Activated gamma-delta T cell (primary cell): ENCODE measurements at regions not wholly inside any gene's neighbourhood (a gene's known extent, or its start where the extent isn't known, plus 50 kb on each side); places are given as distances from the start of the nearest gene placed in this dataset.
"Not testable (repeated sequence)": the region's sequence is repeated elsewhere in the genome, so short reads cannot be mapped to it uniquely, and the experiment has no call there.

Experiments
- DNase-seq: peaks from one replicate; lab custom pipeline; 2025; lab: John Stamatoyannopoulos, UW

- no peak for DNase-seq
Measured at GRCh38 chr6:28768187-28768913, 155.4 kb downstream of the TRIM27 start.

- no peak for DNase-seq
Measured at GRCh38 chr6:28769626-28770402, 154.0 kb downstream of the TRIM27 start.

GRCh38 chr6:28770732-28771131 is 153.1 kb downstream of the TRIM27 start:
- DNase-seq = no peak

- no peak for DNase-seq
Measured at GRCh38 chr6:28771401-28772267, 152.2 kb downstream of the TRIM27 start.

GRCh38 chr6:28772480-28773381 is 151.1 kb downstream of the TRIM27 start:
- DNase-seq = no peak

GRCh38 chr6:28774292-28775051 is 149.3 kb downstream of the TRIM27 start:
- DNase-seq = no peak

GRCh38 chr6:28775052-28775376 is 148.8 kb downstream of the TRIM27 start:
- DNase-seq = no peak

GRCh38 chr6:28775405-28776129 is 148.2 kb downstream of the TRIM27 start:
- no peak for DNase-seq

- DNase-seq = no peak
Measured at GRCh38 chr6:28776269-28777146, 147.3 kb downstream of the TRIM27 start.

GRCh38 chr6:28777147-28777461 is 146.7 kb downstream of the TRIM27 start:
- no peak for DNase-seq

GRCh38 chr6:28782113-28782673 is 141.6 kb downstream of the TRIM27 start:
- DNase-seq = no peak

GRCh38 chr6:28785962-28786679 is 137.7 kb downstream of the TRIM27 start:
- no peak for DNase-seq

GRCh38 chr6:28789553-28790083 is 134.2 kb downstream of the TRIM27 start:
- DNase-seq = no peak

- DNase-seq = no peak
Measured at GRCh38 chr6:28791002-28791383, 132.8 kb downstream of the TRIM27 start.

GRCh38 chr6:28794175-28795002 is 129.4 kb downstream of the TRIM27 start:
- no peak for DNase-seq

GRCh38 chr6:28800647-28801046 is 123.1 kb downstream of the TRIM27 start:
- DNase-seq = not testable (repeated sequence)
